ENCODE measurements at regions not wholly inside any gene's neighbourhood (a gene's known extent, or its start where the extent isn't known, plus 50 kb on each side); places are given as distances from the start of the nearest gene placed in this dataset.

DNA sequence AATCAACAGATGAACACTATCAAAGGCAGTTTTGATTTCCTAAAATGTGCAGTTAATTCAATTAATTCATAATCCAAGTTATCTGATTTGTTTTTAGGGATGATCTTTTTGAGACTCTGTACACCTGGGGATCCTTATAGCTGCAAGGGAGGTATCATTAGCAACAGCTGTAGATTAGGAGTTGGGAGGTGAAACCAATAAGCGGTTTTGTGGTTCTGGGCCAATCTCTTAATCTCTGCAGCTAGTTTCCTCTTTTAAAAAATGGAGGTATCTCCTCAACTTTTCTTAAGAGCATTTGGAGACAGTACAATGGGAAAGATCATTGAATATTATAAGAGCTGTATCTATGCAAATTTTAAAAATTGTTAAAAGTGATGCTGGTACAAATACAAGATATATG lies 126.0 kb downstream of the MC4R start:
- Histone ChIP-seq H3K27me3 (replicated peaks in 1 of 4; ENCODE audit: control insufficient read depth in 3 of 4, extremely low read depth in 1 of 4, insufficient read depth in 3 of 4, low read length in 3 of 4) (no peaks in the 10 kb centered on the region), H3K79me1 (ENCODE audit: low read depth, low read length) (no peaks in the 10 kb centered on the region), H3K23ac (ENCODE audit: insufficient read length) (no peak overlapping the region), H2BK15ac (ENCODE audit: low read length) (no peak overlapping the region), H3K4me1 (replicated peaks in 1 of 4; ENCODE audit: control insufficient read depth in 3 of 4, insufficient read depth in 4 of 4, low read length in 3 of 4) (no peaks in the 10 kb centered on the region), H4K91ac (replicated peaks; ENCODE audit: insufficient read length, low read length) (no peak overlapping the region), H3K56ac (replicated peaks; ENCODE audit: insufficient read length, low read depth, low read length) (no peak overlapping the region), H3K18ac (ENCODE audit: extremely low read depth, low read length) (no peak overlapping the region), H3K79me2 (ENCODE audit: control insufficient read depth in 1 of 2, insufficient read depth in 2 of 2, low read length in 2 of 2) (no peaks in the 10 kb centered on the region), H2BK5ac (ENCODE audit: low read depth, low read length) (no peak overlapping the region), H3K4me3 (ENCODE audit: extremely low read depth in 1 of 4, insufficient read depth in 2 of 4, low read depth in 3 of 4, low read length in 4 of 4) (no peak overlapping the region), H3K4me2 (ENCODE audit: insufficient read depth in 1 of 2, low read depth in 2 of 2, low read length in 2 of 2) (no peak overlapping the region), H3K36me3 (ENCODE audit: control insufficient read depth in 2 of 4, insufficient read depth in 4 of 4, low read length in 3 of 4) (no peaks in the 10 kb centered on the region), H2BK20ac (ENCODE audit: low read length) (no peak overlapping the region), H4K8ac (ENCODE audit: extremely low read depth, insufficient read depth, low read length) (no peak overlapping the region), H3K23me2 (ENCODE audit: low read depth, low read length) (no peaks in the 10 kb centered on the region; the same call in 1 of the 2 replicates), H4K20me1 (replicated peaks in 1 of 2; ENCODE audit: control insufficient read depth in 1 of 2, insufficient read depth in 2 of 2, low read length in 2 of 2) (no peaks in the 10 kb centered on the region), H3K14ac (ENCODE audit: insufficient read length) (no peak overlapping the region), H4K5ac (ENCODE audit: insufficient read length, low read depth, low read length) (no peak overlapping the region), H3K9ac (replicated peaks in 1 of 4; ENCODE audit: extremely low read depth in 1 of 4, low read depth in 3 of 4, low read length in 3 of 4) (no peak overlapping the region), H3K4ac (replicated peaks; ENCODE audit: insufficient read length, low read depth, low read length) (no peak overlapping the region), H2BK12ac (ENCODE audit: low read depth, low read length) (no peak overlapping the region), H2AFZ (ENCODE audit: low read length) (no peak overlapping the region), H3K9me3 (ENCODE audit: insufficient read depth in 2 of 2, low read depth in 1 of 2, low read length in 1 of 2) (no peaks in the 10 kb centered on the region), H3K27ac (ENCODE audit: low read depth, low read length) (no peak overlapping the region), H2AK5ac (ENCODE audit: low read depth, low read length) (no peak overlapping the region), H2BK120ac (replicated peaks; ENCODE audit: low read depth, low read length) (no peak overlapping the region)
- DNase-seq (ENCODE audit: low read depth in 1 of 2, low spot score in 2 of 2), result no peak
- ChIA-PET POLR2A (ENCODE audit: partially characterized antibody) (no interaction called here), CTCF (ENCODE audit: partially characterized antibody) (interaction anchor here (0.7 kb wide), 1 partner anchor 245 kb away, joined by 3 read pairs; no protein-coding TSS in a partner anchor)
- FAIRE-seq, result no peak
- WGBS, 2 experiments (ENCODE audit: extremely low coverage in 1 of 2, insufficient coverage in 1 of 2, insufficient read length in 1 of 2, insufficient replicate concordance in 2 of 2, low coverage in 1 of 2, low lambda C conversion rate in 2 of 2, missing lambda C conversion rate in 1 of 2), result 94% methylated on average over 1 of the region's 1 CpG; no CpG with 5 or more reads in 1 of the 2 experiments
- TF ChIP-seq CTCF (IDR thresholded peaks at IDR 0.05; ENCODE audit: control extremely low read depth in 1 of 3, insufficient read depth in 1 of 3, low read depth in 1 of 3, low read length in 3 of 3), result no peak
- TF ChIP-seq EGR1 (IDR thresholded peaks at IDR 0.05; ENCODE audit: borderline replicate concordance, low read depth, low read length), result no peak
- no peak for TF ChIP-seq TAF7 (optimal IDR thresholded peaks at IDR 0.05; ENCODE audit: borderline replicate concordance, low read depth, low read length)
- no peak for TF ChIP-seq HDAC6 (IDR thresholded peaks at IDR 0.05; ENCODE audit: low read depth, low read length)
- no peak for TF ChIP-seq CTBP2 (IDR thresholded peaks at IDR 0.05; ENCODE audit: borderline replicate concordance, insufficient read depth, insufficient read length, low read length)
- TF ChIP-seq JUN (IDR thresholded peaks at IDR 0.05; ENCODE audit: low read depth, low read length), result no peak
- TF ChIP-seq SIX5 (IDR thresholded peaks at IDR 0.05; ENCODE audit: low read depth, low read length), result no peak
- no peak for TF ChIP-seq CBX5 (IDR thresholded peaks at IDR 0.05; ENCODE audit: low read depth, low read length)
- TF ChIP-seq ASH2L (IDR thresholded peaks at IDR 0.05; ENCODE audit: low read length), result no peak
- no peak for TF ChIP-seq BCL11A (IDR thresholded peaks at IDR 0.05; ENCODE audit: low read depth in 2 of 2, low read length in 2 of 2)
- no peak for TF ChIP-seq SRF (IDR thresholded peaks at IDR 0.05; ENCODE audit: low read depth, low read length)
- no peak for TF ChIP-seq TEAD4 (IDR thresholded peaks at IDR 0.05; ENCODE audit: low read depth, low read length)
- no peak for TF ChIP-seq TAF1 (IDR thresholded peaks at IDR 0.05; ENCODE audit: low read depth, low read length)

Data from H1 (cell line).